ENCODE measurements at regions not wholly inside any gene's neighbourhood (a gene's known extent, or its start where the extent isn't known, plus 50 kb on each side); places are given as distances from the start of the nearest gene placed in this dataset.
"Not testable (repeated sequence)": the region's sequence is repeated elsewhere in the genome, so short reads cannot be mapped to it uniquely, and the experiment has no call there.

DNA sequence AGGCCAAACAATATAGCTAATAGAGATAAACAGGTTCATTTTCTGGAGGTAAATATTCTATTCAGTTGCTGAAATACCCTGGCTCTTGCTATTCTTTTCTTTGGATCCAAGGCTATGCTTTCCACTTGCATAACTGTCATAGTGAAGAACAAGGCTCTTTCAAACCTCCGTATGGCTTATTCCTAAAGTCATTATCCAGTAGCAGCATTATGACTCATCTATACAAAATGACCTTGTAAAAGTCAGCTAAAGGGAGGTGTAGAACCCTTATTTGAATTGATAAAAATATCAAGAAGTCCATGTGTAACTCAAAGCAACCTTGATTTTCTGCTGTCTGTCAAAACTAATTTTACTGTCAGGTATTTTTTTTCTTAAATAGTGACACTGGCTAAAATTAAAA lies 447.8 kb downstream of the PLK2 start:
- DNase-seq: no peak

DNA sequence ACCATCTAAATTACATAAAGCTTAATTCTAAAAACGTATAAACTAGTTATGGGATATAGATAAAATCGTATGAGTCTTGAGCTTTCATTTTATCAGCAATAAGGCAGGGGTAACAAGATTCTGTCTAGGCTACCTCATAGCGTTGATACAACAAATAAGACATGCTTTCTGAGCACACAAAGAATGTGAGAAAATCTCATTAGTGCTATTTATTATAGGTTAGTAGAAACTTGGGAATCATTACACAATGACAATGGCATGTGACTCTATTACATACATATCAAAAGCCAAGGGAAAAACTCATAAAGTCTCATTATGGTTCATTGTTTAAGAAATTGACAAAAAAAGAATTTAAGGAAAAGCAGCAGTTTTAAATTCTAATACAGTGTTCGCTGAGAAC lies 448.6 kb downstream of the PLK2 start:
- no peak for DNase-seq

DNA sequence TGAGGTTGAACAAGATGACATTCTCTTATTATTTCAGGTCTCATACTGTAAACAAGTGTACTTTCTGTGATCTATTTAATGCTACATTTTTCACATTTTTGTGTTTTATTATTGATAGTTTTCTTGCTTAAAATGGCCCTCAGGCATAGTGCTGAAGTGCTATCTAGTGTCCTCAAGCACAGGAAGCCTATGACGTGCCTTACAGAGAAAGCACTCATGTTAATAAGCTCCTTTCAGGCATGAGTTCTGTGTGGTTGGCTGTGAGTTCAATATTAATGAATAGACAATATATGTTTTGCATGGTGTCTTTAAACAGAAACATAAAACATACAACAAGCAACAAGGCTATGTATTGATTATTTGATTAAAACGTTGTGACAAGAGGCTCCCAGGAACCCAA lies 450.1 kb downstream of the PLK2 start:
- no peak for DNase-seq

DNA sequence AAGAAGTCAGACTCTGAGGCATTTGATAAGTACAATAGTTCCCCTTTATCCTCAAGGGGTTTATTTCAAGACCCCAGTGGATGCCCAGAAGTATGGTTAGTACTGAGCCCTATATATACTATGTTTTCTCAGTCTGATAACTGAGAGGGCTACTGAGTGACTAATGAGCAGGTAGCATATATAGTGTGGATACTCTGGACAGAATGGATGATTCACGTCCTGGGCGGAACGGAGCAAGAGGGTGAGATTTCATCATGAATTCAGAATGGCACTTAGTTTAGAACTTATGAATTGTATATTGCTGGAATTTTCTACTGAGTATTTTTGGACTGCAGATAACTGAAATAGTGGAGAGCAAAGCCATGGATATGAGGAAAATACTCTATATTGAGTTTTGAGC lies 457.6 kb downstream of the PLK2 start:
- no peak for DNase-seq

DNA sequence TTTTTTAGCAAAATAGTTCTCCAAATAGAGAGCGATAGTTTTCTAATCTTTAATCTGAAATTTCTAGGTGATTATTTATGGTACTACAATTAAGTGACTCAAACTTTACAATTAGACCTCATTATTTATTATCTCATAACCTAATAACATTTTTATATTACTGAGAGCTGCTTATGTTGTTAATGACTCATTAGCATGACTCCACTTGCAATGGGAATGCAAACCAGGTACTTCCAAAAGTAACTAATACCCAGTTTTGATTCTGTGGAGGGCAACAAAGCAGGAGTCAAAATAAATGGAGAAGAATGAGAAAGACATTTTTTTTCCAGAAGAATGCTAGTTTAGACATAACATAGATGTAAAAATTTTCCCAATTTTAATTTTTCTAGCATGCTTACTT lies 466.0 kb downstream of the PLK2 start:
- DNase-seq: no peak

DNA sequence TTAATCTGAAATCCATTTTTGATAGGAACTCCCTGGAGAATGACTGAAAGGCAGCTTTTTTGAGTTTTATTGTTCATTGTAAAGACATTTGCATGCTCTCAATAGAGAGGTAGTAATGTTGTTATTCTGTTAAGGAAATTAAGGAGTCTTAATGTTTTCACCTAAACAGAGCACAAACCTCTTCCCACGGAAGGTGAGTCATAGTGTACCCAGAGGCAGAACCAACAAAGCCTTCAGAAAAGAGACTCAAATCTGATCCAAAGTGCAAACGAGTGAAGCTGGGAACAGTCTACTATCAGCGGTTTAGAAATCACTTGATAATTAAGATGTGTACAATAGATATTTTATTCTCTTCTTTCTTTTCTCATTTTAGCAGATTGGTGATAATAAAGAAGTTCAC lies 470.5 kb downstream of the PLK2 start:
- DNase-seq: no peak

DNA sequence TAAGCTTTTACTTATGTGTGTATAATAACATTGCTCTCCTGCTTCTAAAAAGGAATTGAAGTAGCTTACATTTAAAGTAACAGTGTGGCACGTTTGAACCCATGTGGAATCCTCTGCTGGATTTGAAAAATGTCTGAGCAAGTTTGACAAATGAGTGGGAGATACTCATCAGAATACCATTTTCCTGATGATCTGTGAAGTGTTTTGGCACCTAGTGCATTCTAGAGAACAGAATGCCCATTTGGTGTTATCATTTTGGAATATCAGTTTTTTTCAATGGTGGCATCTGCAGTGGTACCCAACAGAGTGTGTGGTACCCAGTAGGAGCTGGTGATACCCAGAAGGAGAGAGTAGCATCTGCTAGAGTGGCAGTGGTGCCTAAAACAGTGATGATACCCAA lies 471.1 kb downstream of the PLK2 start:
- DNase-seq: no peak

DNA sequence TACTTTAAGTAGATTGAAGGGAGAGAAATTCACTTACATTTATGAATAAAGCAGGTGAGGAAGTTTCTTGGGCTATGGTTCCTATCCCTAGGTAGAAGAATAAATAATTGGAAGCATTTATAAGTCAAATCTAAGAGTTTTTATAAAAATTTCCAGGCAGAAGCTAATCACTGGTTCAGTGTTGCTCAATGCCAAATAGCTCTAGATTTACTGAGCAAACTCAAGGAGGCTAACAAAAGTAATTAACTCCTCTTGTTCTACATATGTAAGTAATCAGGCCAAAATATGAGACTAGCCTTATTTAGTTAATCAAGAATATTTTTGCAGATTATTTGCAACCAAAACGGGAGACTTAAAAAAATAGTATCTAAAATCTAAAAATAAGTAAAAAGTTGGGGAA lies 472.3 kb downstream of the PLK2 start:
- DNase-seq: no peak

DNA sequence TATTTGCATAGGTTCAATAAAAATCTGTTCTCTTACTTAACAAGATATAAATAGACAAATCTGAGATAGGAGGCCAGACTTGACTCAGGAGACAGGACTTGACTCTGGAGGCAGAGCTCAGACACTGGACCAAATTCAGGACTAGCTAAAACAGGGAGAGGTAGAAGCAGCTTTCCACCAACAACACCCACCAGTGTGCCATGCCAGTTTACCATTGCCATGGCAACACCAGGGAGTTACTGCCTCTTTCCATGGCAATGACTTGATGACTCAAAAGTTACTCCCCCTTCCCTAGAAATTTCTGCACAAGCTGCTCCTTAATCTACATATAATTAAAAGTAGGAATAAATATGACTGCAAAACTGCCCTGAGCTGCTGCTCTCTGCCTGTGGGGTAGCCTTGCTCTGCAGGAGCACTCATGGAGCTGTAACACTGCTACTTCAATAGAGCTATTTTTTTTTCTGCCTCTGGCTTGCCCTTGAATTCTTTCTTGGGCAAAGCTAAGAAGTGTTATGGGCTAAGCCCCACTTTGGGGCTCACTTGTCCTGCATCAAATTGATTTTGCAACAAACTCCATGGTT lies 473.0 kb downstream of the PLK2 start:
- DNase-seq: no peak

DNA sequence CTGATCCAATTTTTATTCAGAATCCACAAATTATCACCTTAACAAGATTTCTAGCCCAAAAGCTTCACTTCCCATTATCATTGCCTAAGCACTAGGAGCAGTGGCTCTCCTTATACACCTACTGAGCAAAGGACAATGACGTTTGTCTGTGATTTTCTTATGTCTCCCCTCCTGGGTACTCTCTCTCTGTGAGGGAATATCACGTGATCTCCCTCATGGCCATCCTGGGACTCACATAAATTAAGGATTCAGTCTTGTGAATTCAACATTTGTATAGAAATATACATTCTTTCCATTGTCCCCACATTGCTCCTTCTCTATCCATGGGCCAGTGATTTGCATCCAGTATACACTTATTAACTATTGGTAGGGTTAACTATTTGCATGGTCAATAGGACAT lies 476.5 kb downstream of the PLK2 start:
- DNase-seq: no peak

DNA sequence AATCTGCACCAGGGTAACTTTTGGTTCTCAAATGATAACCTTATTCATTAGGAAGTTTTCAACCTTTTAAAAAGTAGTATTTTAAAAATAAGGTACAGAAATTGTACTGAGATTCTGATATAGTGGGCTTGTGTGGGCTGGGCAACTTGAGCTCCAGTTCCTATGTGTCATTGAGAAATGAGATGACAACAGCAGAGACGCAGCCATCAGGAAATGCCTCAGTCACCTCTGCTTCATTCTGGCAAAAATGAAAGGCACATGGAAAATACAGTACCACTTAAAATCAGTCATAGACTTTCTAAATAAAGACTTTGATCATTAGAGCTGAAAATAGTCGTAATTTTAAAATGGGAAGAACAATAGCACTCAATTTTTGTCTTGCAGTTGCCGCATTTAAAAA lies 480.2 kb downstream of the PLK2 start:
- DNase-seq: no peak

DNA sequence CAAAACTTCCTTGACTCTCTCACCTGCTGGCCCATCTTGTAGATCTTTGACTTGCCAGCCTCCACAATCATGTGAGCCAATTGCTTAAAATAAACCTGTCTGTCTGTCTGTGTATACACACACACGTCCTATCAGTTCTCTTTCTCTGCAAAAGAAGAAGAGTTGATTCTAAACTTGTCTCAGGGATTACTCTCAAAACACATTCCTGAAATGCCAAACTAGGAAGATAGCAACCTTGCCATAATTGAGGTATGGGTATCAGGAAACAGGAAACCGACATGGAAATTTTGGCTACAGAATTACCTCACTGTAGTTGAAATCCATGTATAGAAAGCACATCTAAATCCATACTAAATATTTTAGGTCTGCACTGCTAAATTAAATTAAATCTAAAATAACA lies 483.4 kb downstream of the PLK2 start:
- DNase-seq: no peak

DNA sequence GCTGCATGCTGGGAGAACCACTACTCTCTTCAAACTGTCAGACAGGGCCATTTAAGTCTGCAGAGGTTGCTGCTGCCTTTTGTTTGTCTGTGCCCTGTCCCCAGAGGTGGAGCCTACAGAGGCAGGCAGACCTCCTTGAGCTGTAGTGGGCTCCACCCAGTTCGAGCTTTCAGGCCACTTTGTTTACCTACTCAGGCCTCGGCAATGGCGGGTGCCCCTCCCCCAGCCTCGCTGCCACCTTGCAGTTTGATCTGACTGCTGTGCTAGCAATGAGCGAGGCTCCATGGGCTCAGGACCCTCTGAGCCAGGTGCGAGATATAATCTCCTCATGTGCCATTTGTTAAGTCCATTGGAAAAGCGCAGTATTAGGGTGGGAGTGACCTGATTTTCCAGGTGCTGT lies 487.8 kb downstream of the PLK2 start:
- DNase-seq: not testable (repeated sequence)

DNA sequence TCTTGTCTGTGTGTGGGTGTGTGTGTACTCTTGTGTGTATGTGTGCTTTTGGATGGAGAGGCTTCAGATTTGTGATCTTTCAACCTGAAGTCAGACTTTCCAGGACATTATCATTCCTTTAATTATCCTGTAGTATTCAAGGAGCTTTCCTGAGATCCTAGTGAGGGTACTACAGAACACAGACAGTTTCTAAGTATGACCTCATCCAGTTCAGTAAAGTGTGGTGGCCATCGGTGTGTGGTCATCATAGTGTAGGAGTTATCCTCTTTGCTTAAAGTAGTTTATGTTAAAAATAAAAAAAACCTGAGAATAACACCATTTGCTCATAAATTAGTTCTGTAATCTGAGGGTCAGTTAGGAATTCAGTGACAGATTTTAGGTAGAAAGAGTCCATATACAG lies 478.0 kb upstream of the ACTBL2 start:
- no peak for DNase-seq

DNA sequence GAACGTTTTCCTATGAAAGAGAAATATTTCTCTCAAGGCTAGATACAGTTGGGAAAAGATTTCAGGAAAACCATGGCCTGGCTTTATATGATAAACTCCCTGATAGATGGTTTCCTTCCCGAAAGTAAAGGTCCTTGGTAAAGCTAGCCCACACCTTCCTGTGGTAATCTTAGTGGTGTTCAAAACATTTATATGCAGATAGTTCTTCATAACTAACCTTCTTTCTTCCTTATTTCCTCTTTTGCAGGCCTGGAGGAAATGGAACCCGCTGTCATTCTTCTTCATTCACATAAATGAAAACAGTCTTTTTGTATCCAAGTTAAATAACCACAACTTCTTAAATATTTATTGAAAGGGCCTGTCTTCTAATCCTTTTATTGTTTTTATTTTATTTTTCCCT lies 474.0 kb upstream of the ACTBL2 start:
- DNase-seq: no peak

DNA sequence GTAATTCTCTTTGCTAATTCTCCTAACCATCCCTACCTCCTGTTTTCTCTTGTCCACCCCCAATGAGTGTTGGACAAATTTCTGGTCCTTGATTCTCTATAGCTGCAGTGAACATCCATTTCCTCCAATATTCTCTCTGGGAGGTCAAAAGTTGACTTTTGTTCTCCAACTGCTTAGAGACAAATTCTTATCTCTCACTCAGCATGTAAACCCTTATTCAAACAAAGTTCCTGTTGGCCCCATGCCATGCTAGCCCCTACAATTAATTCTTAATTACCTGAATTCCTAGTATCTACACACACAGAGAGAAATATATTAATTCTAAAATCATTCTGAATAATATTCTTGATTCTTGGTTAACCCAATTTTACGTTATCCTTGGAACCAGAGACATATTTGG lies 472.9 kb upstream of the ACTBL2 start:
- DNase-seq: no peak

DNA sequence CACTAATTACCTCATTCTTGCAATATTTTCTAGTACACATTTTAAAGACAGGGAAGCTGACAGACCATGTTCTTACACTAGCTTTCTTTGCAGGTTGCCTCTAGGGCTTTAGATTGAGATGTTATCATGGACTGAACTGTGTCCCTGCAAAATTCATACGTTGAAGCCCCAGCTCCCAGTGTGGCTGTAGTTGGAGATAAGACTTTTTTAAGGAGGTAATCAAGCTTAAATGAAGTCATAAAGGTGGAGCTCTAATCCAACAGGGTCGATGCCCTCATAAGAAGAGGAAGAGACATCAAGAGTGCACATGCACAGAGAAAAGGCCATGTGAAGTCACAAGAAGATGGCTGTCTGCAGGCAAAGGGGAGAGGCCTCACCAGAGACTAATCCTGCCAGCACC lies 471.2 kb upstream of the ACTBL2 start:
- no peak for DNase-seq

DNA sequence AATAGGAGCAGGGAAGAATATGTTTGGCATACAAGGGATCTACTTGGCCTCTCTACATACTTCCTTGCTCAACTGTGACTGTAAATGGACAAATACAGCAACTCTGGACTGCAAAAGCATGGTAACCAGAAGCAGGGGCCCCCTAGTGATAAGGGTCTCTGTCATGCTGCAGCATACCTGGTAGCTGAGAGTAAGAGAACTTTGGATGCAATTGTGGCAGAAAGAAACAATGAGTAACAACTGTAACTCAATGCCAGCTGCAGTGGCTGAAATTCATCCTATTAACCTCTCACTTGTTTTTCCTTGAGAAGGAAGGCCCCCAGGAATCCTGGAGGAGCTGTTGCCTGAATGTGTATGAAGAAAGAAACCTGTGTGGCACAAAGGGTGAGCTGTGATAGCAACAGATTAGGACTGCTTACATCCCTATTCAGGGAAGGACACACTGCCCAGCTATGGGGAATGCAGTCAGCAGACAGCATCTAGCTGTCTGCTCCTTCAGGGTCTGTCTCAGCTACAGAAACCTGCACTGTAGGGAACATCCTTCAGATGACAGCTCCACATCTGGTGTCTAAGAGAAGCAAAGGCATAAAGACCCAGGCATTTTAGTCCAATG lies 468.1 kb upstream of the ACTBL2 start:
- no peak for DNase-seq

DNA sequence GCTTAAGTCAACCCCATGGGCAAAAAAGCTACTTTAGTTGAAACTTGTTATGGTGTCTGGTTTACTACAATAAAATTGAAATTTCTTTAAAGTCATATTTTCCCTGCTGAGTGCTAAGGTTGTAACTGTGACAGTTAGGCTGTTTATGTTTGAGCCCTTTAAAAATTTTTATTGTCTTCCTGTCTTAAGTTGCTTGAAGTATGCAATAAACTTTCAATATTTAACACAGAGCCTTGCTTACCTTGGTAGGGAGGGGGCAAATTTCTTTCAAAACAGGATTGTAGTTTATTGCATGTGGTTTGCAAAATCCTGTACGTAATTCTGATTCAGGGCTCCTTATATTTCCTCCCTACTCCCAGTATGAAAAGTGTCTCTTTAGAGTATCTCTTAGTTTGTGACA lies 465.5 kb upstream of the ACTBL2 start:
- DNase-seq: no peak

DNA sequence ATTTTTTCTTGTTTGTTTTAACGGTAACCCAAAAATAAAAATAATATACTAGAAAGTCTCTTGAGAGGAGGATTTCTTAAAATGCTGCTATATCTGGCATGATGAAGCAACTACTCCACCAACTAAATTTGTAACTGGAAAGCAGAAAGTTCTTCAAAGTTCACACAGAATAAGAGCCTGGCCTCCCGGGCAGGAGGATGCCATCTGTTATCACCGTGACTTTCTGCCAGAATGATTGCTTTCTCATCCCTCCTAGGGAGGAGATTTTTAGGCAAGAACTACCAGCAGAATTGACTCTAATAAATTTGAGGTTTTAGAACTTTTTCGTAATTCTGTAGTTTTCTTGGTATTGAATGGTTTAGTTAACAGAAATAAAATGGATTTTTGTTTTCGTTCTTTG lies 464.6 kb upstream of the ACTBL2 start:
- DNase-seq: no peak

DNA sequence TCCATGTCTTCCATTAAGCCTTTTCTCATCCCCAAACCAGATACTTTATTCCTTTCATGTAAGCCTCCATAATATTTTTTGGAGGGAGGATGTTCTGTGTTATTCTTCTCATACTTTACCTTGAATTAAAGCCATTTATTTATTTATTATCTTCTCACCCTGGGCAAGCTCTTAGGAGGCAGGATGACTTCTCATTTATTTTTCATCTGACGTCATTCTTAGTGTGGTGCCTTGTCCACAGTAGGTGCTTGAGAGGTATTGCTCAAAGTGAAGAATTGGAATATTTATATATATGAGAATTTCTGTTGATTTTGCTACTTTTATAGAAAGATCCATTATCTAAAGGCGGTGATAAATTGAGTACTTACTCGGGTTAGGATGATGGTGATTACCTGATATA lies 458.3 kb upstream of the ACTBL2 start:
- no peak for DNase-seq

DNA sequence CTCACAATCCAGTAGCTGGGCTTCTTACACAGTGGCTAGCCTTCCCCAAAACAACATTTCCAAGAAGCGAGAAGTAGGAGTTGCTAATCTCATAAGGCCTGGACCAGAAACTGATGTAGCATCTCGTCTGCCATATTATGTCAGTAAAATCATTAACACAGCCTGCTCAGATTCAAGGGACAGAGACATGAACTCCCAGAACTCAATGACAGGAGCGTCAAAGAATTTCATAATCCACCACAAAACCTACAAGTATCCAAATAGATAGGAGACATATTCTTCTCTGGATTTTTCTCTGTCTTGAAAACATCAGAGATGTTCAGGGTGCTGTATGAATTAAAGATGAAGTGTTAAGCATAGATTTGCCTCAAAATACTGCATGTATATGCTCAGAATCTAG lies 457.6 kb upstream of the ACTBL2 start:
- no peak for DNase-seq

DNA sequence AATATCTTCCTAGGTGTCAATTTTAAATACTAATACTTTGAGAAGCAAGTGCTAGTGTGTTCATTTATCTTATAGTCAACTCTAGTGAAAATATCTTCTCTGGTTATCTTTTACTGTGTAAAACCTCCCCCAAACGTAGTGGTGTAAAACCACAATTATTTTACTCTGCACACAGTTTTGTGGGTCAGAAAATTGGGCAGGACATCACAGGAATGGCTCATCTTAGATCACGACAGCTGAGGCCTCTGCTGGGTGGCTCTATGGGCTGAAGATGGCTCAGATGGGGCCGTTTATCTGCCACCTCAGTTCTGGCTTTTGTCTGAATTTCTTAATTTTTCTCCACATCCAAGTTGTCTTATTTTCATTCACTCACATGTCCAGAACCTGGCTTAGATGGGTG lies 457.2 kb upstream of the ACTBL2 start:
- DNase-seq: no peak

DNA sequence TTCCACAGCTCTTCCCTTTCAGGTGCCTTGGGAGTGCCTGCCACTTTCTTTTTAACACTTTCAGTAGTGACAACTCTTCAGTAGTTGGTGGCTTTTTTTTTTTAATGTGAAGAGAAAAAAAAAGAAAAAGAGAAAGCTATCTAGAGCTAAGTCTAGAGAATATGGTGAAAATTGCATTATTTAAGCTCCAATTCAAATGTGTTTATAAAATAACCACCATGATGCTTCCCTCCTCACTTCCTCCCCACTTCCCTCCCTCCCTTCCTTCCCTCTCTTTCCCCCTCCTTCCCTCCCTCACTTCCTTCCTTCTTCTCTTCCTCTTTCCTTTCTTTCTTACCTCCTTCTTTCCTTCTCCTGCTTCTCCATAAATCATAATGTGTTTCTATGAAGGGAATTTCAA lies 456.7 kb upstream of the ACTBL2 start:
- DNase-seq: no peak

DNA sequence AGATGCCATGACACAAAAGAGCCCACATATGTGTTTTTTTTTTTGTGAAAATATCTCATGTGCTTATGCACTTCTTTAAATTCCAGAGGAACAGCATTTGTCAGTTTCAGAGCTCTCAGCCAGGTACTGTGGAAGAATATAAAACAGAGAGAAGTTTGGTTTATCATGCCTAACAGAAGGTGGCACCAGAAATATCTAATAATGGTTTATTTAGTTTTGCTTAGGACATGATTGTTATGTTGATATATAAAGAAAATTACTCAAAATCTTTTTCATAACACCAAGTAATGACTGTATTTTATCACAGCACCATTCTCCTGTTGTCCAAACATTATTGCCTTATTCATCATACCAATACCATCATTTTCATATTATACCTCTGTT lies 455.6 kb upstream of the ACTBL2 start:
- DNase-seq: no peak

Measured in fibroblast of skin of abdomen (primary cell).